H9 (cell line): ENCODE measurements at regions not wholly inside any gene's neighbourhood (a gene's known extent, or its start where the extent isn't known, plus 50 kb on each side); places are given as distances from the start of the nearest gene placed in this dataset.

Experiments used
- DNase-seq: peaks from one replicate; pipeline ENCODE4 v3.0.0-alpha.2; 2017
- H2AFZ ChIP-seq: one replicate; pipeline ENCODE4 v1.6.1; 2013; ENCODE audit warnings: mild to moderate bottlenecking, low read length, control low read depth, moderate library complexity
- H2AK5ac ChIP-seq: 2 replicates; pipeline ENCODE4 v1.6.1; 2013; ENCODE audit warnings: low read length, control low read depth, mixed read lengths; ENCODE audit not compliant: insufficient read length
- H2BK120ac ChIP-seq: one replicate; pipeline ENCODE4 v1.6.1; 2013; ENCODE audit warnings: low read depth, mild to moderate bottlenecking, low read length, control low read depth, inconsistent platforms; ENCODE audit not compliant: poor library complexity, severe bottlenecking
- H2BK12ac ChIP-seq: 2 replicates; pipeline ENCODE4 v1.6.1; 2013; ENCODE audit warnings: low read length, control low read depth, mixed read lengths, low read depth; ENCODE audit not compliant: insufficient read length
- H2BK15ac ChIP-seq: 2 replicates; pipeline ENCODE4 v1.6.1; 2013; ENCODE audit warnings: low read depth, low read length, control low read depth
- H2BK20ac ChIP-seq: one replicate; pipeline ENCODE4 v1.6.1; 2013; ENCODE audit warnings: low read depth, mild to moderate bottlenecking, low read length, control low read depth, inconsistent platforms; ENCODE audit not compliant: poor library complexity, severe bottlenecking
- H2BK5ac ChIP-seq: 2 replicates; pipeline ENCODE4 v1.6.1; 2013; ENCODE audit warnings: low read length, control low read depth, mixed read lengths; ENCODE audit not compliant: insufficient read length
- H3K14ac ChIP-seq: 2 replicates; pipeline ENCODE4 v1.6.1; 2013; ENCODE audit warnings: low read length, control low read depth; ENCODE audit not compliant: insufficient read depth
- H3K18ac ChIP-seq: 2 replicates; pipeline ENCODE4 v1.6.1; 2013; ENCODE audit warnings: low read depth, mild to moderate bottlenecking, mixed read lengths, low read length, control low read depth; ENCODE audit not compliant: insufficient read length
- H3K23ac ChIP-seq: 2 replicates; pipeline ENCODE4 v1.6.1; 2013; ENCODE audit warnings: low read length, control low read depth, mixed read lengths, low read depth; ENCODE audit not compliant: insufficient read length
- H3K23me2 ChIP-seq: 2 replicates; pipeline ENCODE4 v1.6.1; 2013; ENCODE audit warnings: low read depth, mild to moderate bottlenecking, mixed read lengths, low read length, control low read depth; ENCODE audit not compliant: insufficient read length, poor library complexity, severe bottlenecking
- H3K27ac ChIP-seq: 2 replicates; pipeline ENCODE4 v1.5.1; 2013; ENCODE audit warnings: low read length, control low read depth, mixed read lengths, low read depth; ENCODE audit not compliant: insufficient read length
- H3K27me3 ChIP-seq: 2 replicates; pipeline ENCODE4 v1.6.1; 2013; ENCODE audit warnings: low read length, control low read depth, inconsistent platforms; ENCODE audit not compliant: insufficient read depth
- H3K4ac ChIP-seq: 2 replicates; pipeline ENCODE4 v1.6.1; 2013; ENCODE audit warnings: low read depth, mild to moderate bottlenecking, control low read depth, inconsistent platforms, low read length, moderate library complexity
- H3K4me1 ChIP-seq: 2 replicates; pipeline ENCODE4 v1.6.1; 2013; ENCODE audit warnings: low read length, control low read depth, inconsistent platforms; ENCODE audit not compliant: insufficient read depth
- H3K4me2 ChIP-seq: 2 replicates; pipeline ENCODE4 v1.6.1; 2013; ENCODE audit warnings: low read length, control low read depth, mixed read lengths; ENCODE audit not compliant: insufficient read length, insufficient read depth
- H3K56ac ChIP-seq: 2 replicates; pipeline ENCODE4 v1.6.1; 2013; ENCODE audit warnings: low read depth, mild to moderate bottlenecking, mixed read lengths, low read length, control low read depth; ENCODE audit not compliant: insufficient read length
- H3K79me1 ChIP-seq: 2 replicates; pipeline ENCODE4 v1.6.1; 2013; ENCODE audit warnings: low read depth, mild to moderate bottlenecking, moderate library complexity, low read length, control low read depth, inconsistent platforms; ENCODE audit not compliant: insufficient read depth, poor library complexity, severe bottlenecking
- H3K79me2 ChIP-seq: 2 replicates; pipeline ENCODE4 v1.6.1; 2013; ENCODE audit warnings: low read length, control low read depth, inconsistent platforms; ENCODE audit not compliant: insufficient read depth
- H3K9ac ChIP-seq: 2 replicates; pipeline ENCODE4 v1.6.1; 2013; ENCODE audit warnings: low read length, control low read depth, mixed read lengths; ENCODE audit not compliant: insufficient read length; ENCODE audit errors: extremely low read depth
- H3K9me3 ChIP-seq: one replicate; pipeline ENCODE4 v1.6.1; 2013; ENCODE audit warnings: low read depth, low read length, inconsistent platforms; ENCODE audit not compliant: control insufficient read depth
- H3T11ph ChIP-seq: one replicate; pipeline ENCODE4 v1.6.1; 2013; ENCODE audit warnings: mild to moderate bottlenecking, low read length, control low read depth, inconsistent platforms
- H4K20me1 ChIP-seq: one replicate; pipeline ENCODE4 v1.6.1; 2013; ENCODE audit not compliant: control insufficient read depth, insufficient read length, insufficient read depth
- H4K5ac ChIP-seq: 2 replicates; pipeline ENCODE4 v1.6.1; 2013; ENCODE audit warnings: low read depth, mild to moderate bottlenecking, mixed read lengths, low read length, control low read depth; ENCODE audit not compliant: insufficient read length
- H4K8ac ChIP-seq: replicated peaks from 2 replicates; pipeline ENCODE4 v1.6.1; 2013; ENCODE audit warnings: low read length, control low read depth, mixed read lengths, low read depth; ENCODE audit not compliant: insufficient read length
- H4K91ac ChIP-seq: 2 replicates; pipeline ENCODE4 v1.6.1; 2013; ENCODE audit warnings: low read depth, mild to moderate bottlenecking, moderate library complexity, mixed read lengths, low read length, control low read depth; ENCODE audit not compliant: insufficient read length
- H3K27ac Mint-ChIP-seq, 3 experiments: 2 replicates in 2 of 3; 3 replicates in 1 of 3; pipeline ENCODE4 v1.8.0; 2020 to 2021; ENCODE audit warnings: mixed read lengths in 3 of 3, mild to moderate bottlenecking in 1 of 3, moderate library complexity in 1 of 3
- H3K27me3 Mint-ChIP-seq: 2 replicates; pipeline ENCODE4 v1.8.0; 2021; ENCODE audit warnings: low read depth, mild to moderate bottlenecking, moderate library complexity, mixed read lengths
- H3K36me3 Mint-ChIP-seq, 3 experiments: 2 replicates in 2 of 3; 3 replicates in 1 of 3; pipeline ENCODE4 v1.8.0; 2020 to 2021; ENCODE audit warnings: low read depth in 3 of 3, mixed read lengths in 3 of 3; ENCODE audit not compliant: insufficient read depth in 1 of 3
- H3K4me1 Mint-ChIP-seq, 2 experiments: 2 replicates each; pipeline ENCODE4 v1.8.0; 2020; ENCODE audit warnings: mixed read lengths in 2 of 2
- H3K4me3 Mint-ChIP-seq, 2 experiments: 2 replicates in 1 of 2; 3 replicates in 1 of 2; pipeline ENCODE4 v1.8.0; 2020 to 2021; ENCODE audit warnings: mild to moderate bottlenecking in 2 of 2, mixed read lengths in 2 of 2, moderate library complexity in 1 of 2
- H3K9me3 Mint-ChIP-seq, 2 experiments: 2 replicates in 1 of 2; 3 replicates in 1 of 2; pipeline ENCODE4 v1.8.0; 2020; ENCODE audit warnings: mild to moderate bottlenecking in 2 of 2, mixed read lengths in 2 of 2, moderate library complexity in 1 of 2
- WGBS: extraction: QIAGEN DNeasy Blood & Tissue Kit; methylation state at CpG from one replicate; pipeline ENCODE4 v1.1.7; 2013; ENCODE audit warnings: missing lambda C conversion rate, low lambda C conversion rate, mixed read lengths; ENCODE audit not compliant: insufficient read length; ENCODE audit errors: extremely low coverage; 5-methylcytosine and 5-hydroxymethylcytosine counted together
- TF ChIP-seq, protein P1 (sequence below): fragments of 200-600 bp; sonication (generic); conservative IDR thresholded peaks from 3 replicates; pipeline ENCODE4 v1.8.0; 2021; ENCODE audit warnings: antibody characterized with exemption, mild to moderate bottlenecking

GRCh38 chr13:73767191-73767741 lies 366.9 kb downstream of the KLF12 start:
- Histone ChIP-seq H3K23ac (no peak overlapping the region), H3K9ac (no peak overlapping the region), H2BK20ac (no peak overlapping the region), H3K18ac (no peak overlapping the region), H2AK5ac (no peak overlapping the region), H3K56ac (no peak overlapping the region), H3K4me2 (no peak overlapping the region), H2BK120ac (no peak overlapping the region), H4K5ac (no peak overlapping the region), H3K23me2 (no peaks in the 10 kb centered on the region), H4K20me1 (no peaks in the 10 kb centered on the region), H4K91ac (no peak overlapping the region), H2BK5ac (no peak overlapping the region), H2AFZ (no peak overlapping the region), H4K8ac (no peak overlapping the region), H3K27ac (peak overlapping the region; percentile 27), H2BK15ac (no peak overlapping the region), H3K27me3 (no peaks in the 10 kb centered on the region), H3K4me1 (peaks cover 10% of the 10 kb centered on the region; the same call in 1 of the 2 replicates), H2BK12ac (no peak overlapping the region), H3K79me2 (no peaks in the 10 kb centered on the region), H3K9me3 (no peaks in the 10 kb centered on the region), H3K14ac (no peak overlapping the region), H3T11ph (no peak overlapping the region), H3K4ac (no peak overlapping the region), H3K79me1 (no peaks in the 10 kb centered on the region)
- TF ChIP-seq, protein P1, sequence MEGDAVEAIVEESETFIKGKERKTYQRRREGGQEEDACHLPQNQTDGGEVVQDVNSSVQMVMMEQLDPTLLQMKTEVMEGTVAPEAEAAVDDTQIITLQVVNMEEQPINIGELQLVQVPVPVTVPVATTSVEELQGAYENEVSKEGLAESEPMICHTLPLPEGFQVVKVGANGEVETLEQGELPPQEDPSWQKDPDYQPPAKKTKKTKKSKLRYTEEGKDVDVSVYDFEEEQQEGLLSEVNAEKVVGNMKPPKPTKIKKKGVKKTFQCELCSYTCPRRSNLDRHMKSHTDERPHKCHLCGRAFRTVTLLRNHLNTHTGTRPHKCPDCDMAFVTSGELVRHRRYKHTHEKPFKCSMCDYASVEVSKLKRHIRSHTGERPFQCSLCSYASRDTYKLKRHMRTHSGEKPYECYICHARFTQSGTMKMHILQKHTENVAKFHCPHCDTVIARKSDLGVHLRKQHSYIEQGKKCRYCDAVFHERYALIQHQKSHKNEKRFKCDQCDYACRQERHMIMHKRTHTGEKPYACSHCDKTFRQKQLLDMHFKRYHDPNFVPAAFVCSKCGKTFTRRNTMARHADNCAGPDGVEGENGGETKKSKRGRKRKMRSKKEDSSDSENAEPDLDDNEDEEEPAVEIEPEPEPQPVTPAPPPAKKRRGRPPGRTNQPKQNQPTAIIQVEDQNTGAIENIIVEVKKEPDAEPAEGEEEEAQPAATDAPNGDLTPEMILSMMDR: no peak
- peak; percentile 59 for DNase-seq
- Mint-ChIP-seq H3K9me3 (no peaks in the 10 kb centered on the region), H3K27ac (peak overlapping the region in 2 of 3 experiments; percentile 94 to 99; a peak in 5 of 7 replicates), H3K4me3 (peak overlapping the region in 1 of 2 experiments; percentile 53; a peak in 2 of 5 replicates), H3K27me3 (no peaks in the 10 kb centered on the region), H3K36me3 (no peaks in the 10 kb centered on the region), H3K4me1 (peaks cover 34 to 47% of the 10 kb centered on the region in 2 experiments)
- no CpG with 5 or more reads among the region's 3 CpGs for WGBS
